Ammon's horn (tissue), 1 donor: ENCODE measurements at regions not wholly inside any gene's neighbourhood (a gene's known extent, or its start where the extent isn't known, plus 50 kb on each side); places are given as distances from the start of the nearest gene placed in this dataset.
A peak's percentile ranks its signal among the peaks of the same experiment; 100 is the strongest.
"Not testable (repeated sequence)": the region's sequence is repeated elsewhere in the genome, so short reads cannot be mapped to it uniquely, and the experiment has no call there.

Experiments used
- DNase-seq: peaks from one replicate; pipeline ENCODE4 v3.0.0-alpha.2; 2016; ENCODE audit warnings: low spot score

DNA sequence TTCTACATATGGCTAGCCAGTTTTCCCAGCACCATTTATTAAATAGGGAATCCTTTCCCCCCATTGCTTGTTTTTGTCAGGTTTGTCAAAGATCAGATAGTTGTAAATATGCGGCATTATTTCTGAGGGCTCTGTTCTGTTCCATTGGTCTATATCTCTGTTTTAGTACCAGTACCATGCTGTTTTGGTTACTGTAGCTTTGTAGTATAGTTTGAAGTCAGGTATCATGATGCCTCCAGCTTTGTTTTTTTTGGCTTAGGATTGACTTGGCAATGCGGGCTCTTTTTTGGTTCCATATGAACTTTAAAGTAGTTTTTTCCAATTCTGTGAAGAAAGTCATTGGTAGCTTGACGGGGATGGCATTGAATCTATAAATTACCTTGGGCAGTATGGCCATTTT, 60.0 kb upstream of the GPC3 start:
- DNase-seq = not testable (repeated sequence)

DNA sequence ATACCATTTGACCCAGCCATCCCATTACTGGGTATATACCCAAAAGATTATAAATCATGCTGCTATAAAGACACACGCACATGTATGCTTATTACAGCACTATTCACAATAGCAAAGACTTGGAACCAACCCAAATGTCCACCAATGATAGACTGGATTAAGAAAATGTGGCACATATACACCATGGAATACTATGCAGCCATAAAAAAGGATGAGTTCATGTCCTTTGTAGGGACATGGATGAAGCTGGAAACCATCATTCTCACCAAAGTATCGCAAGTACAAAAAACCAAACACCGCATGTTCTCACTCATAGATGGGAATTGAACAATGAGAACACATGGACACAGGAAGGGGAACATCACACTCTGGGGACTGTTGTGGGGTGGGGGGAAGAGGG, 81.7 kb upstream of the GPC3 start:
- not testable (repeated sequence) for DNase-seq

DNA sequence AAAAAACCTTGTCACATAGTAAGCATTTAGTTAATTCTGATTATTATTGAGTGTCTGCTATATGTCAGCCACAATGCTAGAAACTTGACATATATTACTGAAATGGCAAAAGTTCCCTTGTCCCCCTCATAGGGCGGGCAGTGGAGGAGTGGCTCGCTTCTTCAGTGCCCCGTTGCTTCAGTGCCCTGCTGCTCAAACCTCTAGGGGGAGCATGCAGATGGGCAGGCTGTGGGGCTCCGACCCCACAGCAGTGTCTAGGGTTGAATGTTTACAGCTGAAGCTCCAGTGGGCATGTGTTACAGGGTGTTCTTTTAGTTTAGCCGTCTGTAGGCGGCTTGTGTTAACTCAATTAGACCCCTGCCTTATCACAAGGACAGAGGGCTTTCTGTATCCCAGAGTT, 86.5 kb upstream of the GPC3 start:
- DNase-seq = not testable (repeated sequence)

DNA sequence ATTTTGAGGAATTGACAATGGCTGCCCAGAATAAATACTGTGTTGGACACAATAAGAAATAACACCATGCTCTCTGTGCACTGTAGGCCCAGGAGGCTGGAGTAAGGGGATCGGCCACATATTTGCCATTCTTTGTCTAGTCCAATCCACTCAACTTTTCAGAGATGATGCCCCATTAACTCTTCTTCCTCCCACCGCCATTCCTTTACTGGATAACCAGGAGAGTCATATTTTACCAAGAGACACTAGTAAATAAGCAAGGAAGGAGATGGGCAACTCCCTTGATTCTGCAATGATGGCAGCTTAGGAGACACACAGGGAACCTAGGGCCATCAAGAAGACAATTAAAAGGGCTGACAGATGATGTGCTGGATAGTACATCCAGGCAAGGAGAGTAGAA, 87.9 kb upstream of the GPC3 start:
- DNase-seq = no peak

DNA sequence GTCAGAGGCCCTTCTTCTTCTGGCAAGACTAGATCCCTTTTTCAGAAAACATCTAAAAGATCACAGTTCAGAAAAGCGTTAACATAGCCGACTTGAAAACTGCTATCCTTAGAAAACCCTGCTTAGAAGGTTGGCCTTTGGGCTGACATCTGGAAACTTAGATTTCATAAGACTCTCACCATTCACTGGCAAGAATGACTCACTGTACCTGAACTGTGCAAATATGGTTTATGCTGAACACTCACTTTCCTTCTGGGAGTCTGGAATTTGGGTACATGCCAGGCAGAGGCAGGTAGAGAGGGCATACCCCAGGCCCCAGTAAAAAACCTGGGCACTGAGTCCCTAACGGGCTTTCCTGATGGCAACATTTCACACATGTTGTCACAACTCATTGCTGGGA, 88.8 kb upstream of the GPC3 start:
- no peak for DNase-seq

DNA sequence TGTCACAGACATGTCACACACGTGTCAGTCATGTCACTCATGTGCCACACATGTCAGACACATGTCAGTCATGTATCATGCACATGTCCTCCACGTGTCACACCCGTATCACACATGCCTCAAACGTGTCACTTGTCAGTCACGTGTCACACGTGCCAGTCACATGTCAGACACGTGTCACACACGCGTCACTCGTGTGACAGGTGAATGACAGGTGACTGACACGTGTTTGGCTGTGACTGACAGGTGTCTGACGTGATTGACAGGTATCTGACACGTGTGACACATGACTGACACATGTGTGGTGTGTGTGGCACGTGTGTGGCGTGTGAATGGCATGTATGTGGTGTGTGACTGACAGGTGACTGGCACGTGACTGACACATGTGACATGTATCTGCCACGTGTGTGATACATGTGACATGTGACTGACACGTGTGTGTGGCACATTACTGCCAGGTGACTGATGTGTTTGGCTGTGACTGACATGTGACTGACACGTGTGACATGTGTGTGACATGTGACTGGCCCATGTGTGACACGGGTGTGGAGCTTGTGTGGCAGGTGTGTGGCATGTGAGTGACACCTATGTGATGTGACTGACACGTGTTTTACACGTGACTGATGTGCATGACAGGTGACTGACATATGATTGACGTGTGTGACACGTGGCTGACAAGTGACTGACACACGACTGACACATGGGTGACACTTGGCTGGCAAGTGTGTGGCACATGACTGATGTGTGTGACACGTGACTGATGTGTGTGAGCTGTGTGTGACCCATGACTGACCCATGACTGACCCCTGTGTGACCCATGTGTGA, 90.7 kb upstream of the GPC3 start:
- no peak for DNase-seq

DNA sequence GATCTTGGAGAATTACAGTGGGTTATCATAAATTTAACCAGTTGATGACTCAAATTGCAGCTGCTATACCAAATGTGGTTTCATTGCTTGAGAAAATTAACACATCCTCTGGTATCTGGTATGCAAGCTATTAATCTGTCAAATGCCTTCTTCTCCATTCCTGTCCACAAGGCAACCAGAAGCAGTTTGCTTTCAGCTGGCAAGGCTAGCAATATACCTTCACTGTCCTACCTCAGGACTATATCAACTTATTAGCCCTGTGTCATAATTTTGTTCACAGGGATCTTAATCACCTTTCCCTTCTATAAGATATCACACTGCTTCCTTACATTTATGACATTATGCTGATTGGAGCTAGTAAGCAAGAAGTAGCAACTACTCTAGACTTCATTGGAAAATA, 110.0 kb upstream of the GPC3 start:
- no peak for DNase-seq

DNA sequence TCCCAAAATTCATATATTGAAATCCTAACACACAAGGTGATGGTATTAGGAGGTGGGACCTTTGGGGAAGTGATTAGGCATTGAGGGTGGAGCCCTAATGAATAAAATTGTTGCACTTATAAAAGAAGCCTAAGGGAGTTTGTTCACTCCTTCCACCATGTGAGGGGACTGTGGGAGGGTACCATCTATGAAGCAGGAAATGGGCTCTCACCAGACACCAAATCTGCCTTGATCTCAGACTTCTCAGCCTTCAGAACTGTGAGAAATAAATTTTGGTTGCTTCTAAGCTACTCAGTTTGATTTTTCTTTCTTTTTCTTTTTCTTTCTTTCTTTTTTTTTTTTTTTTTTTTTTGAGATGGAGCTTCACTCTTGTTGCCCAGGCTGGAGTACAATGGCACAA, 116.2 kb upstream of the GPC3 start:
- DNase-seq = no peak

DNA sequence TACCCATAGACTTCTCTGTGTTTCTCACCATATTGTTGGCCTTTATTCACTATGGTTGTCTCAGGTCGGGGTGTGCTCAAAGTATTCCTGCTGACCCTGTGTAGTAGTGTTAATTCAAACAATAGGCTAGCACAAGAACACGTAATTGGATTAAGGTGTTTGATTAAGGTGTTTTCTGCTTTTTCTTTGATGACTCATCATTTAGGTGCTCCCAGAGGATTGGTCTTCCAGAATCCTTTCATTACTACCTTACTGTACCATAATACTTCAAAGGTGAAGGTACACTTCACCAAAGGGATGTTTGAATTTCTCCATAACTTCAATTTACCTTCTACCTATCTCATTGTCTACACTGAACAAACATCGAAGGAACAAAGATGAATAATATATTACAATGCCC, 121.7 kb upstream of the CCDC160 start:
- no peak for DNase-seq

DNA sequence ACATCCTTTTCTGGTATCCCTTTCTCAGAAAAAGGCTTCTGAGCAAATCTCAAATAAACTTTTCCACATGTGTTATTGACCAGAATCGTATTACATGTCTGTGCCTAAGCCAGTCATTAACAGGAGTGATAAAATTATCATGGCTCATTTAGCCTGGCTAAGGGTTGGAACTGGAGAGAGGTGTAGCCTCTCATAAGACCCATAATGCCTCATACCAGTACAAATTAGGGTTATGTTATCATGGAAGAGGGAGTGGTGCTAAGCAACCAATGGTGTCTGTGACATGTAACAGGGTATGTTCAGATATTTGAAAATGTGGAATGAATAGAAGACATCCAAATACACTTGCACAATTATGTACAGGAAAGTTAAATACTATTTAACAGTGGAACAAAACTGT, 99.6 kb upstream of the CCDC160 start:
- DNase-seq = no peak

DNA sequence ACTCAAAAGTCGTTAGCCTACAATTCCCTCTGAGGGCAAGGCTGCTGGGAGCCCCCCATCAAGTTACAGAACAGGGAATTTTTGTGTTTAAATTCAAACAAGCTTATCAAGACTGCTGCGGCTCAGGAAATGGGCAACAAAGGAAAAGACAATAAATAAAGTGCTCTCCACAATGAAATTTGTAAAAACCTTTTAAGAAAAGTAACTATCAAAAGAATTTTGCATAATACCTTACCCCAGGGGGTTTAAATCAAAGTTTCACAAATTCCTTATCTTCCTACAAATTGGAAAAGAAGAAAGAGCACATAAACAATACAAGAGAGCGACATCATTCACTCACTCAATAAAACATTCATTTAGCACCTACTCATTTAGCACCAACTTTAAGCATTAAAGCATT, 97.9 kb upstream of the CCDC160 start:
- DNase-seq = no peak

DNA sequence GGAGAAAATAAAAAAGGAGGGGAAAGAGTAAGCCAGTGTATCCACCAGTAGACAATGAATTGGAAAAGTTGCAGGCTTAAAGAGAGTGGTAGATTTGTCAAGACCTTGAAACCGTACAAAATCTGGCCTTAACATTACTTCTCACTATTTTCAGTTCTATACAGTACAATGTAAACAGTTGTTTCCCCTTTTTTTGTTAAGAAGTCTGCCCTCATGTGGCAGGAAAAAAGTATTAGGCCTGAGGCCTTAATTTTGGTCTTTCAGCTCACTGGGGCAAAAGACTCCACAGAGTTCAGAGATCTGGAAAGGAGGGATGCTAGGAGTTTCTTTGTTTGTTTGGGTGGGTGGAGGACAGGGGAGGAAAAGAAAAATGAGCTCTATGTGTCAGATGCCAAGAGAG, 92.8 kb upstream of the CCDC160 start:
- DNase-seq = no peak

DNA sequence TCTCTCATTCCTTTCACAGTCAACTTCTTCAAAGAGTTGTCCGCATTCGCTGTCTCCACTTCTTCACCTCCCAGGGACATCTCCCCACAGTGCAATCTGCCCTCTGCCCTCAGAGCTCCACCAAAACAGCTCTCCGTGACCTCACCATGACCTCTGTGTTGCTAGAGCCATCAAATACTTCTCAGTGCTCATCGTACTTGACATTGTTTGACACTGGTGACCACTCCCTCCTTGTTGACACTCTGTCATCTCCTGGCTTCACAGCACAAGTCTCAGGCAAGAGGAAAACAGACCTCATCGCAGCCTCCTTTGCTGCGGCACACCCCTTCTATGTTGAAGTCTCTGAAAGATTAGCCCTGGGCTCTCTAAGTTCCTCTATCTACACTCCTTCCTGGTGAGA, 90.5 kb upstream of the CCDC160 start:
- DNase-seq = no peak

DNA sequence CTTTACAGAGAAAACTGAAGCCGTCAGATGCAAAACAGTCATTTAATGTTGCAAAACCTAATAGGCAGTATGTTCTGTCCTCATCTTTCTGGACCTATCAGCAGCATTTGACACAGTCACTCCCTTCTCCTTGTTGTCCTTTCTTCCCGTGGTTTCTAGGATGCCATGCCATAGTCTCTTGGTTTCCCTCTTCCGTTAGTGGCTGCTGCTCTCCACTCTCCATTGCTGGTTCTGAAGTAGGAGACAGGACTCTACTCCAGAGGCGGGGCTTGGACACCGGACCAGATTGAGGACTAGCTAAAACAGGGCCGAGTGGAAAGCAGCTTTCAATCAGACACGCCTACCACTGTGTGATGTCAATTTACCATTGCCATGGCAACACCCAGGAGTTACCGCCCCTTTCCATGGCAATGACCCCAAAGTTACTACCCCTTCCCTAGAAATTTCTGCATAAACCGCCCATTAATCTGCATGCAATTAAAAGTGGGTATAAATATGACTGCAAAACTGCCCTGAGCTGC, 88.8 kb upstream of the CCDC160 start:
- DNase-seq = no peak

DNA sequence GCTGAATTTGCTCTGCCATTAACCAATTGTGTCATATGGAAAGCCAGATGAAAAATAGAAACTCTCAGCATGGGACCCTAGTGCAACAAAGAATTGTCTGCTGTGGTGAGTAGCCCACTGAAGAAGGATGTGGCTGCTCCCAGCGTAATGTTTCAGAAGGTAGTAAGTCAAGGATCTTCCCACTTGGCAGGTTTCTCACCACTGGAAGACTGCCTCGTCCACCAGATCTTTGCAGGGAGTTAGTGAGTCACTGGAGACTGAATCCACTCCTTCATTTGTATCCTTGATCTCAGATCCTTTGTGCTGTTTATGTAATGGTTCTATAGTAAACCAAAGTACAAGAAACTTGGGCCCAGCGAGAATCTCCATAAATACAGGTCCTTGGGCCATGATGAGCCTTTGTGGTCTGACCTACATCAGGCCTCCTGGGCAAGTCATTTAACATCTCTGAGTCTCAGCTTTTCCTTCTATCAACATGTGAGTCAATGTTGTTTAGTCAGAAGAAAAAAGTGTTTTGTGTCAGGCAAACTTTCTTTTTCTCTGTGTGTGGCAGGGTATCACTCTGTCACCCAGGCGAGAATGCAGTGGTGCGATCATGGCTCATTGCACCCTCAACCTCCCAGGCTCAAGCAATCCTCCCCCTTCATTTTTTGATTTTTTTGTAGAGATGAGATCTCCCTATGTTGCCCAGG, 78.0 kb upstream of the CCDC160 start:
- DNase-seq = no peak

DNA sequence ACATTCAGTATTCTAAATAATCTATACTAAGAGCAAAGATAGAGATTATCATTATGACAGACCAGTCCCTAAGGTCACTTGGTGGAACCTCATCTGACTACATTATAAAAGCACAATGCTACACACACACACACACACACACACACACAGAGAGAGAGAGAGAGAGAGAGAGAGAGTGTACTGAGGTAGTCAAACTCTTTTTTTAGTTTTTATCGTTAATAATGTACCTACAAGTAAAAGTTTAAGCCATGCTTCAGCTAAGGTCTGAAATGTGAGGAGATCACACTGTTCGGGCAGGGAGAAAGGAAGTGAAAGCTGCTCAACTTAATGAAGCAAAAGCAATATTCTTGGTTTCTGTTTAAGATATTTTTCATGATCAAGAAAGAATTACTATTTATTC, 75.8 kb upstream of the CCDC160 start:
- no peak for DNase-seq

DNA sequence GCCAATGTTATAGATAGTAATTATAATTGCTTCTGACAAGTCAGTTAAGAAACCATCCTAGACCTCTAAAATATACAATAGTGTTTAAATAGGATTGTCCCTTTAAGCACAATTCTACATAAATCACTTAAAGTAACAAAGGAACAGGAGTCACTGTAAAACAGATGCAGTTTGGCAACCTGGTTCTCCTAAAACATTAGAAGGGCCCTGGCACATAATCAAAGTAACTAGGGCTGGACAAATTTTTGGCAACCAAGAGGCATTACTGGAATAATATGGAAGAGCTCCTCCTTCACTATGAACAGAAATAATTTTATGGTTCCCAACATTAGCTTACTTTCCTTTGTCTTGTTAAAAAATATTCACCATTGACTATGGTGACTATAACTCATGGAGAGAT, 75.0 kb upstream of the CCDC160 start:
- no peak for DNase-seq

DNA sequence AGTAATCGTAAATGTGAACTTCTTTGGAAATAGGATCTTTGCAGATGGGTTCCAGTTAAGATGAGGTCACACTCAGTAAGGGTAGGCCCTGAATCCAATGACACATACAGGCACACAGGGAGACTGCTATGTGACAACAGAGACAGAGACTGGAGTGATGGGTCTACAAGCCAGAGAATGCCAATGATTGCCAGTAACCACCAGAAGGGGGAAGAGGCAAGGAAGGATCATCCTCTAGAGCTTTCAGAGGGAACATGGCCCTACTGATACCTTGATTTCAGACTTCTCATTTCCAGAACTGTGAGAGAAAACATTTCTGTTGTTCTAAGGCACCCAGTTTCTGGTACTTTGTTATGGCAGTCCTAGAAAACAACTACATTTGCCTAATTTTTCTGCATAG, 73.1 kb upstream of the CCDC160 start:
- DNase-seq = no peak

DNA sequence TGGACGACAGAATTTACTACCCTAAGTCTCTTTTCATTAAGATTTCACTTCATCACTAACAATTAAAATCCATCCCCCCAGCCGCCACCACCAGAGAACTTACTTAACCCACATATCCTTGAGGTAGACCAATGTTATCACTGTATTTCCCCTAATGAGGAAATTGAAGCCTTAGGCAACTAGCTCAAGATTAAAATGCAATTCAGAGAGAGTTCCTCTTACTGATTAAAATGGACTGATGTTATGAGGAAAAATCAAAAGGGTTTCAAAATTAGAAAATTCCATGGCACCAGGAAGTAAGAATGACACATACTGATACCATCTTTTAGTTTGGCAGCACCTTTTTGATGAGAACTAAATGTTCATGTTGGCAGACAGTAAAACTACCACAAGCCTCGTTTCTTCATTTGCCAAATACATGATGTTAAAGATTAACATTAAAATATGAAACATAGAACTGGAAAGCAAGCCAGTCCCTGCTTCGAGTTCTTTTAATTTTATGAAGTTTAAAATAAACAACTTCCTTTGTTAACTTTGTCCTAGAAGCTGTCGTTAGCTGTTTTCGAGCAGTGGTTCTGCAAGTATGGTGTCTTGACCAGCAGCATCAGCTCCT, 69.3 kb upstream of the CCDC160 start:
- no peak for DNase-seq

DNA sequence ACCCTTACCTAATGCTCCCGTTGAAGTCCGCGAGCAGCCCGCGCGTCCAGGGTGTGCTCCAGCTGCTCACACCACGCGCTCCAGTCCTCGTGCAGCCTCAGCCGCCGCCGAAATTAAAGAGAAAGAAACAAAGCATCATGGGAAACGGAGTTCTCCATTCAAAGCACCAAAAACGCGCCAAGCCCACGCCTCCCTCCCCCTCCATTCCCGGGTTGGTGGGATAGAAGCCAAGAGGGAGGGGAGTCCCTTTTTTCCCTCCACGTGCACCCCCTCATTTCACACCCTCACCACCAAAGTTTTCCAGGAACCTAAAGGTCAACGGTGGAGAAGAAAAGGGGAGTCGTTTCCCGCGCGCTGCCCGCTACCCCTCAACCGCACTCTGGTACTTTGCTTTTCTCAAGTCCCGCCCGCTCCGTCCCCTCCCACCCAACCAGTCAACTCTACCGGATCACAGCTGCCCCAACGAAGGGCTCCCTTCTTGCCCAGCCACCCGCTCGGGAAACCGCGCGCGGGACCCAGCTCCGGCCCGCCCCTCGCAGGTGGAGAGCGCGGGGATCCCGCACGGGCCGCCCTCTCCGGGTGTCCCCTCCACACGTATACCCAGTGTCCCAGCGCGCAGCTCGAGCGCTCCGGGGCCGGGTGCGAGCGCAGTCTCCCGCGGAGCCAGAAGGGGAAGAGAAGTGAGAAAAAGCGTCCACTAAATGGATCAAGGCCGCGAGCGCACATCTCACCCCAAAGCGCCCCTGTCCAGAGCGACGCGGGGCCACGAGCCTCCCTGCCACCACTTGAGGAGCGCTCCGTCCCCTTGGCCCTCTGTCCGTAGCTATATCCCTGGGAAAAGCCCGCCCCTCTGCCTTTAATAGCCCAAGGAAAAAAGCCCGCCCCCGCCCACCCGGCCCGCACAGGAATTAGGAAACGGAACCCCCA, 65.1 kb upstream of the CCDC160 start:
- peak; percentile 52 for DNase-seq

DNA sequence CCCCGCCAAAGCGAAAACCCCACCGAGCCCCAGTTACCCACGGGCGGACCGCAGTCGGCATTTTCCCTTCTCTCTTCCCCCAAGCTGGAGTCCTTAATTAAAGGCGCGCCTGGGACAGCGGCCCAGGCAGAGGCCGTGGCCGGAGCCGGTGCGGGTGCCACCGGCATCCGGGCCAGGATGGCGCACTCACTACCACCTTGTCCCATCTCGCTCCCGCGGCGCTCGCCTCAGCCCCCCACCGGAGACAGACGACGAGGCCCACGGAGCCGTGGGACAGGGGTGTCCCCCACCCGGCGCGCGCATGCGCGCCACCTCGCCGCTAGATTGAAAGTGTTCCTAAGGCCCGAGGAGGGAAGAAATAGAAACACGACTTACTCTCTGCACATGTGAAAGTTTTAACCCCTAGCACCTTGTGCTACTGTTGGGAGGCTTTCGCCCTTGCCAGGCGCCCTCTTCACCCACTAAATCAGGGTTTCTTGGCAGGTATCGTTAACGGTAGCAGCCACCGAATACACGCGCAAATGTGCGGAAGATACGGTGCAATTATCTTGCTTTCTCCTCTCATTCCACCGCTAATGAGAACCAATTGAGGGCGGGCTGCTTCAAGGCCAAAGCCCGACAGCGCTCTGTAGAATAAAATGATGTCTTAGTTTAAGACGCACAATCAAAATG, 64.3 kb upstream of the CCDC160 start:
- no peak for DNase-seq
